Suprapubic skin (tissue), 4 donors: ENCODE measurements at regions not wholly inside any gene's neighbourhood (a gene's known extent, or its start where the extent isn't known, plus 50 kb on each side); places are given as distances from the start of the nearest gene placed in this dataset.

ENCODE experiments used
- EP300 ChIP-seq: sonication (generic); formaldehyde crosslinking; IDR thresholded peaks from one replicate; pipeline ENCODE4 v1.6.1; 2017; ENCODE audit warnings: antibody characterized with exemption
- POLR2A ChIP-seq, 2 donors: fragments of 450-650 bp; IDR thresholded peaks; one replicate each; pipeline ENCODE4 v1.6.1; 2017; ENCODE audit warnings: antibody characterized with exemption in 2 of 2, mild to moderate bottlenecking in 2 of 2, moderate library complexity in 2 of 2
- POLR2AphosphoS5 ChIP-seq, 3 donors: sonication (generic); formaldehyde crosslinking; IDR thresholded peaks; one replicate each; pipeline ENCODE4 v1.6.1; 2017; ENCODE audit warnings: antibody characterized with exemption in 3 of 3
- TF ChIP-seq, protein P1 (sequence below), 2 donors: fragments of 200-600 bp in 1 of 2; fragments of 450-650 bp in 1 of 2; sonication (generic) in 1 of 2; IDR thresholded peaks; one replicate each; pipeline ENCODE4 v1.5.1; 2016 to 2019; ENCODE audit warnings: antibody characterized with exemption in 2 of 2, mild to moderate bottlenecking in 1 of 2, moderate library complexity in 1 of 2

DNA sequence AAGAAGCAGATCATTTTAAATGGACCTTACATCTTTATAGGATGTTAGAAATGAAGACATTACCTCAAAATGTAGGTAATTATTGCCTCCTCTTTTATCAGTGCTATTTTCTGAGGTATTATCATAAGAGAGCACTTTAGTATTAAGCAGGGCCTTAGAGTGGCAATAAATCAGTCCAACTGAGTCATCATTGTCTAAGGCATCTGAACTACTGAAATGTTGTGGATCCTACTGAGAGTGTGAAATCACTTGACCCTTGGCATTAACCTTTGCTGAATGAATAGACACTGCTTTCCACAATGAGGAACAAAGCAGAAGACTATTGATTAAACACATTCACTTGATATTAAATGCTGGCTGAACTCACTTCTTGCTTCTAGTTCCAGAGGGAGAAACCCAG lies 224.6 kb upstream of the ARRDC3 start:
- TF ChIP-seq POLR2A (IDR thresholded peaks at IDR 0.05) (no peak), POLR2AphosphoS5 (IDR thresholded peaks at IDR 0.05) (no peak), EP300 (no peak)
- TF ChIP-seq, protein P1, sequence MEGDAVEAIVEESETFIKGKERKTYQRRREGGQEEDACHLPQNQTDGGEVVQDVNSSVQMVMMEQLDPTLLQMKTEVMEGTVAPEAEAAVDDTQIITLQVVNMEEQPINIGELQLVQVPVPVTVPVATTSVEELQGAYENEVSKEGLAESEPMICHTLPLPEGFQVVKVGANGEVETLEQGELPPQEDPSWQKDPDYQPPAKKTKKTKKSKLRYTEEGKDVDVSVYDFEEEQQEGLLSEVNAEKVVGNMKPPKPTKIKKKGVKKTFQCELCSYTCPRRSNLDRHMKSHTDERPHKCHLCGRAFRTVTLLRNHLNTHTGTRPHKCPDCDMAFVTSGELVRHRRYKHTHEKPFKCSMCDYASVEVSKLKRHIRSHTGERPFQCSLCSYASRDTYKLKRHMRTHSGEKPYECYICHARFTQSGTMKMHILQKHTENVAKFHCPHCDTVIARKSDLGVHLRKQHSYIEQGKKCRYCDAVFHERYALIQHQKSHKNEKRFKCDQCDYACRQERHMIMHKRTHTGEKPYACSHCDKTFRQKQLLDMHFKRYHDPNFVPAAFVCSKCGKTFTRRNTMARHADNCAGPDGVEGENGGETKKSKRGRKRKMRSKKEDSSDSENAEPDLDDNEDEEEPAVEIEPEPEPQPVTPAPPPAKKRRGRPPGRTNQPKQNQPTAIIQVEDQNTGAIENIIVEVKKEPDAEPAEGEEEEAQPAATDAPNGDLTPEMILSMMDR (IDR thresholded peaks at IDR 0.05), result no peak
